GM12873 (cell line): ENCODE measurements at regions not wholly inside any gene's neighbourhood (a gene's known extent, or its start where the extent isn't known, plus 50 kb on each side); places are given as distances from the start of the nearest gene placed in this dataset.

Source experiments
- TF ChIP-seq, protein P1 (sequence below): IDR thresholded peaks from 2 replicates; pipeline ENCODE4 v1.5.1; 2012; ENCODE audit warnings: low read depth, mild to moderate bottlenecking, moderate library complexity, low read length, control low read depth; ENCODE audit not compliant: insufficient read depth; ENCODE audit errors: missing control alignments

DNA sequence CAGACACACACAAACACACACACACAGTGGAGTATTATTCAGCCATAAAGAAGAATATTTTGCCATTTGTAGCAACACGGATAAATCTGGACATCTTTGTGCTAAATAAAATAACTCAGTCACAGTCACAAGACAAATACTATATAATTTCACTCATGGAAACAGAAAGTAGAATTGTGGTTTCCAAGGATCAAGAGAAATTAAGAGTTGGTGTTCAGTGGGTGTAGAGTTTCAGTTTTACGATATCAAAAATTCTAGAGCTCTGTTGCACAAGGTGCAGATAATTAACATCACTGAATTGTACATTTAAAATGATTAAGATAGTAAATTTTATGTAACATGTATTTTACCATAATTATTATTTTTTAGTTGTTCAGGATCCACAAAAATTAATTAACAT lies 1235.0 kb downstream of the XPNPEP1 start:
- TF ChIP-seq, protein P1, sequence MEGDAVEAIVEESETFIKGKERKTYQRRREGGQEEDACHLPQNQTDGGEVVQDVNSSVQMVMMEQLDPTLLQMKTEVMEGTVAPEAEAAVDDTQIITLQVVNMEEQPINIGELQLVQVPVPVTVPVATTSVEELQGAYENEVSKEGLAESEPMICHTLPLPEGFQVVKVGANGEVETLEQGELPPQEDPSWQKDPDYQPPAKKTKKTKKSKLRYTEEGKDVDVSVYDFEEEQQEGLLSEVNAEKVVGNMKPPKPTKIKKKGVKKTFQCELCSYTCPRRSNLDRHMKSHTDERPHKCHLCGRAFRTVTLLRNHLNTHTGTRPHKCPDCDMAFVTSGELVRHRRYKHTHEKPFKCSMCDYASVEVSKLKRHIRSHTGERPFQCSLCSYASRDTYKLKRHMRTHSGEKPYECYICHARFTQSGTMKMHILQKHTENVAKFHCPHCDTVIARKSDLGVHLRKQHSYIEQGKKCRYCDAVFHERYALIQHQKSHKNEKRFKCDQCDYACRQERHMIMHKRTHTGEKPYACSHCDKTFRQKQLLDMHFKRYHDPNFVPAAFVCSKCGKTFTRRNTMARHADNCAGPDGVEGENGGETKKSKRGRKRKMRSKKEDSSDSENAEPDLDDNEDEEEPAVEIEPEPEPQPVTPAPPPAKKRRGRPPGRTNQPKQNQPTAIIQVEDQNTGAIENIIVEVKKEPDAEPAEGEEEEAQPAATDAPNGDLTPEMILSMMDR: no peak

DNA sequence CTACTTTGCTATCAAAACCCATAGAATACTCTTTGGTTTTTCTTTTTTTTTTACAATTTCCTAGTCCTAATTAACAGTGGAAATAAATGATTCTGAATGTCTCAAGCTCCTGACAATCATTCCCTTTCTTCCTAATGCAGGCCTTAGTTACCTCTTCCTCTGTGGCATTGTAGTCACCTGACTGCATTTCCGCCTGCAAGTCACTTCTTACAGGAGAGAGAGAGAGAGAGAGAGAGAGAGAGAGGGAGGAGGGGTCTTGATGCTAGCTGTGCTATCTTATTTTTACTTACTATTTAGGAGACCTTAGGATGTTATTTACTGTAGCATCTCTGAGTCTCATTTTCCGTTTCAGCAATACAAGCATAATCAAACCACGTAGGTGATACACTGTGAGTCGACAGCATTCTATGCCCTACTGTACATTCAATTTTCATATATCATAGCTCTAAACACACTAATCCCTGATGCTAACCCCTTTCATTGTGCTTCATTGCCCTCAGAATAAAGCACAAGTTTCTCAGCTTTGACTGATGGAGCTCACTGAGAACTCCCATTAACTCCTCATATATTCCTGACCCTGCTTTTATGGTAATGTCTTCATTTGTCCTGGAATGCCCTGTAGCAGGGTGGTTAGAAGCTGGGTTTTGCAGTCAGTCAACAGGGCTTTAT lies 1237.3 kb downstream of the XPNPEP1 start:
- TF ChIP-seq, protein P1: no peak

DNA sequence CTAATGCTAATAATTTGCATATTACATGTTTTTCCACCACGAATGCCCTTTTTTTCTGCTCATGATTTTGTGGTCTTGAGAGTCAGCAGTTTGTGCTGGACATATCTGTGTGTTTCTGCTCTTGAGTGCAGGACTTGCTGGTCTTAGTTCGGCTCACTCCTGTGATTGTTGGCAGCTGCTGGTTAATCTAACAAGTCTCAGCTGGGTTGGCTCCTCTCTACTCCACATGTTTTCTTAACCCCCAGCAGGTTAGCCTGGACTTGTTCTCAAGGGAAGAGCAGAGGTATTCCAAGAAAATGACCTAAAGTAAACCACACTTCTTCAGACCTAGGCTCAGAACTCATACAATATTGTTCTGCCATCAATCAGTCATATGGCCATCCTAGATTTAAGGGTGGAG lies 1238.9 kb downstream of the XPNPEP1 start:
- TF ChIP-seq, protein P1: no peak

DNA sequence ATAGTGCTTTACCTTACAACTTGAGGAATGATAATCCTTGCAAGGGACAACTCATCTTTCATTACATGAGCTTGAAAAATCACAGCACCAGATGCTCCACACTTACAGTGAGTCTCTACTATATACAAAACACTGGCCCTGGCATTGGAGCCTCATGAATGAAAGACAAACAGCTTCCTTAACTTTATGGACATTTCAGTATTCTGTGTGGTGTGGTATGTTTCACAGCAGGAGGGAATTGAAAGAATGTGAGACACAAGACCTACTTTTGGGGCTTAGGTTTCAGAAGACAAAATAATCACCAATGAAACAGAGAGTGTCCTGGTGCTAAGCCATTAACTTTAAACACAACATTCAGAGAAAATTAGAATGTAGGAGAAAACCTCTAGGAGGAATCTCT lies 1249.6 kb downstream of the XPNPEP1 start:
- TF ChIP-seq, protein P1: no peak

DNA sequence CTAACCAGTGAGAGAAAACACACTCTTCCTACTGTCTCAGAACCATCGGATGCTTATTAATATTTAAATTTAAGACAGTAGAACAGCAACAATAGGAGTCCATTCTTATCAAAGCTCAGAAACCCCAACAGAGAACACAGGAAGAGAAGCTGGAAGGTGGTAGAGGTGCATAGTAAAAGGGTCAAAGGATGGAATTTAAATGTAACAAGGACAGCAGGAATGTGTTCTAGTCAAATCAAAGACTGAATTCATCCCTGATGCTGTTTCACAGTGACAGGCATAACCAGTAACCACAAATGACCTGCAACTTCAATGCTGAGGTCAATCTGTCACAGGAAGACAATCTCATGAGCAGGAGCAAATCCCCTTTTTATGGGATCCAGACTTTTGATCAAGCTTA lies 1259.7 kb downstream of the XPNPEP1 start:
- TF ChIP-seq, protein P1: no peak

DNA sequence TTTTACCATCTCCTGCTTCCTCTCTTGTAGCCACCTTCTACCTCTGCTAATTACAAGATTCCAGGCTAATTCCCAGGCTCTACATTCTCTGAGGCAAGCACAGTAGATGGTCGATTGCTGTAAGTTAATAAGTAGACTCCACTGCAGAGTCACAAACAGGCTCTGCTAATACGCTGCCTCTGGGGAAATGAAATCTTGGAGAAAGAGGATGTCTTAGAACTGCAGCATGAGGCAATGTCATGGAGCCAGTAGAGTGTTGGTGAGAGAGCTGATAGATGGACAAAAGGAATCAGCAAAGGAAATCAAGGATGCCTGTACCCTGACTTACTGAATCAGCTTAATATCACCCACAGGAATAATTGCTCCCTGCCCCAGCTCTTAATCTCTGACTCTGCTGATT lies 1260.3 kb downstream of the XPNPEP1 start:
- TF ChIP-seq, protein P1: no peak

DNA sequence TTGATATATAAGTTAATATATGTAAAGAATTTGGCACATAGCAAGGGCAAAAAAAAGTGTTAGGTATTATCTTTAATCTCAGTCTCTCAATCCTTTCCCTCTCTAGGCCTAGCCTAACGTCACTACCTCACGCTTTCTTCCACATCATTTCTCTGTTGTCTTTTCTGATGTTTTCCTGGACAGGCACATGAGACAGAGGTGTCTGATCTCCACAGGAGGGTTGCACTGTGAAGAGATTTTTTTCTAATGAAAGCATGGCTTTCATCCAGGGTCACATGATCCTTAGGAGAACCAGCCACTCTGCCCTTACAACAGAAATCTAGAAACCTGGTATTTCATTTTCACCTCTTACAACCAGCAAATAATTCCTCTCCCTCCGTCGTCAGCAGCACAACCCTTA lies 1268.3 kb downstream of the XPNPEP1 start:
- TF ChIP-seq, protein P1: no peak
